ENCODE measurements at regions not wholly inside any gene's neighbourhood (a gene's known extent, or its start where the extent isn't known, plus 50 kb on each side); places are given as distances from the start of the nearest gene placed in this dataset.

DNA sequence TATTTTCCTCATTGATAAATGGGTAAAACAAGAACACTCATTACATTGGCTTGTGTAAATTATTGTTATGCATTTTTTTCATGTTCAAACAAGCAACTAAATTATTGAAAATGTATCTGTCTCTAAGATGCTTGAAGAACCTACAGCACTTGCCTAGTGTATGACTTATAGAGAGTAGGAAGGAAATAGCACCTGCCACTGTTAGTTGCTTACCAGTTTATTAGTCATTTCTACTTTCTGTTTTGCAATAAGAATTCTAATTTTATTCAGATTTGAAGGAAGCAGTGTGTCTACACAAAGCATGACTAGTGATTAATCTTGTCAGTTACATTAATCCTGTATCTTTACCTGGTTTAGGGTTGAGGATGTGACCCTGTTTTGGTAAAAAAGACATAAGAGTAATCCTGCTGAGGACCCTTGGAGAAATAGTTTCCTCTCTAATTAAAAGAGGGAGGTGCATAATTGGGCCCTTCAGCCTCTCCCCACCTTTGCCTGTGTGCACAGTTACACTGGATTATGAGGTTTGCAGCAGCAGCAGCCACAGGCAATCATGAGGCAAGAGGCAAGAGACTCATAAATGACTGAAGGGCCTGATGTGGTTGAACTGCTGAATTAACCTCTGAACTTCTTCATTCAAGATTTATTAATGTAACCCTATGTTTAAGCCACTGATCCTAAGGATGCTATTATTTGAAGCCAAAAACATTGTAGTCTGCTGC lies 1202.1 kb downstream of the ADGRL3 start:
- Histone ChIP-seq H3K27ac (ENCODE audit: low read depth, low read length) (no peak overlapping the region), H3K4me2 (ENCODE audit: low read length) (no peak overlapping the region)

DNA sequence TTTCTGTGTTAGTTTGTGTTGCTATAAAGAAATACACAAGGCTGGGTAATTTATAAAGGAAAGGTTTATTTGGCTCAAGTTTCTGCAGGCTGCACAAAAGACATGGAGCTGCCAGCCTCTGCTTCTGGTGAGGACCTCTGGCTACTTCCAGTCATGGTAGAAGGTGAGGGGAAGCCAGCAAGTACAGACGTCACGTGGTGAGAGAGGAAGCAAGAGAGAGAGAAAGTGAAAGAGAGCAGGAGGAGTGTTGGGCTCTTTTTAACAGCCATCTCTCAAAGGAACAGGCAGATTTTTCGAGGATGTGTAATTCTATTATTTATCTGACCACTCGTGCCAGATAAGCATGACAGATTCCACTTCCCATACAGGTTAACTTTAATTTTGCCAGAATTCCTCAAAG lies 1199.1 kb downstream of the ADGRL3 start:
- Histone ChIP-seq H3K36me3 (ENCODE audit: control insufficient read depth, low read length) (no peaks in the 10 kb centered on the region), H3K27me3 (ENCODE audit: control insufficient read depth, low read length) (no peaks in the 10 kb centered on the region), H3F3A (ENCODE audit: control insufficient read depth, insufficient read depth) (no peaks in the 10 kb centered on the region), H4K20me1 (ENCODE audit: control insufficient read depth, insufficient read depth, low read depth, low read length) (no peaks in the 10 kb centered on the region), H3K4me2 (ENCODE audit: low read length) (no peak overlapping the region), H3K9me2 (replicated peaks; ENCODE audit: control insufficient read depth, low read length) (no peaks in the 10 kb centered on the region), H3K4me3 (ENCODE audit: low read length) (no peak overlapping the region), H3K79me2 (ENCODE audit: control insufficient read depth, low read length) (no peaks in the 10 kb centered on the region), H3K9me3 (ENCODE audit: control insufficient read depth, insufficient read depth, low read length) (no peaks in the 10 kb centered on the region), H3K4me1 (ENCODE audit: control insufficient read depth, low read length) (no peaks in the 10 kb centered on the region), H3K27ac (ENCODE audit: low read depth, low read length) (no peak overlapping the region)
- TF ChIP-seq EZH2phosphoT487 (IDR thresholded peaks at IDR 0.05; ENCODE audit: borderline replicate concordance, low read length): no peak
- TF ChIP-seq, protein P1, sequence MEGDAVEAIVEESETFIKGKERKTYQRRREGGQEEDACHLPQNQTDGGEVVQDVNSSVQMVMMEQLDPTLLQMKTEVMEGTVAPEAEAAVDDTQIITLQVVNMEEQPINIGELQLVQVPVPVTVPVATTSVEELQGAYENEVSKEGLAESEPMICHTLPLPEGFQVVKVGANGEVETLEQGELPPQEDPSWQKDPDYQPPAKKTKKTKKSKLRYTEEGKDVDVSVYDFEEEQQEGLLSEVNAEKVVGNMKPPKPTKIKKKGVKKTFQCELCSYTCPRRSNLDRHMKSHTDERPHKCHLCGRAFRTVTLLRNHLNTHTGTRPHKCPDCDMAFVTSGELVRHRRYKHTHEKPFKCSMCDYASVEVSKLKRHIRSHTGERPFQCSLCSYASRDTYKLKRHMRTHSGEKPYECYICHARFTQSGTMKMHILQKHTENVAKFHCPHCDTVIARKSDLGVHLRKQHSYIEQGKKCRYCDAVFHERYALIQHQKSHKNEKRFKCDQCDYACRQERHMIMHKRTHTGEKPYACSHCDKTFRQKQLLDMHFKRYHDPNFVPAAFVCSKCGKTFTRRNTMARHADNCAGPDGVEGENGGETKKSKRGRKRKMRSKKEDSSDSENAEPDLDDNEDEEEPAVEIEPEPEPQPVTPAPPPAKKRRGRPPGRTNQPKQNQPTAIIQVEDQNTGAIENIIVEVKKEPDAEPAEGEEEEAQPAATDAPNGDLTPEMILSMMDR (IDR thresholded peaks at IDR 0.05; ENCODE audit: low read depth, low read length, poor library complexity, severe bottlenecking): no peak

More for the DNA sequence above, 1202.1 kb downstream of the ADGRL3 start:
- H3K4me3 ChIP-seq (ENCODE audit: low read length): no peak overlapping the region
- no peaks in the 10 kb centered on the region for H3K36me3 ChIP-seq (ENCODE audit: control insufficient read depth, low read length)
- H3K27me3 ChIP-seq (ENCODE audit: control insufficient read depth, low read length): no peaks in the 10 kb centered on the region
- TF ChIP-seq EZH2phosphoT487 (IDR thresholded peaks at IDR 0.05; ENCODE audit: borderline replicate concordance, low read length): no peak
- TF ChIP-seq, protein P1 (IDR thresholded peaks at IDR 0.05; ENCODE audit: low read depth, low read length, poor library complexity, severe bottlenecking): no peak
- H3K4me1 ChIP-seq (ENCODE audit: control insufficient read depth, low read length): no peaks in the 10 kb centered on the region
- H3K9me3 ChIP-seq (ENCODE audit: control insufficient read depth, insufficient read depth, low read length): no peaks in the 10 kb centered on the region
- no peaks in the 10 kb centered on the region for H3K79me2 ChIP-seq (ENCODE audit: control insufficient read depth, low read length)
- H3K9me2 ChIP-seq (replicated peaks; ENCODE audit: control insufficient read depth, low read length): no peaks in the 10 kb centered on the region
- no peaks in the 10 kb centered on the region for H3F3A ChIP-seq (ENCODE audit: control insufficient read depth, insufficient read depth)
- no peaks in the 10 kb centered on the region for H4K20me1 ChIP-seq (ENCODE audit: control insufficient read depth, insufficient read depth, low read depth, low read length)

GRCh38 chr4:62398318-62398717 lies 1198.2 kb downstream of the ADGRL3 start:
- Histone ChIP-seq H3K27me3 (ENCODE audit: control insufficient read depth, low read length) (no peaks in the 10 kb centered on the region), H3K9me2 (replicated peaks; ENCODE audit: control insufficient read depth, low read length) (no peaks in the 10 kb centered on the region), H3F3A (ENCODE audit: control insufficient read depth, insufficient read depth) (no peaks in the 10 kb centered on the region), H3K27ac (ENCODE audit: low read depth, low read length) (no peak overlapping the region), H3K4me3 (ENCODE audit: low read length) (no peak overlapping the region), H3K4me2 (ENCODE audit: low read length) (no peak overlapping the region), H3K4me1 (ENCODE audit: control insufficient read depth, low read length) (no peaks in the 10 kb centered on the region), H3K9me3 (ENCODE audit: control insufficient read depth, insufficient read depth, low read length) (no peaks in the 10 kb centered on the region), H3K36me3 (ENCODE audit: control insufficient read depth, low read length) (no peaks in the 10 kb centered on the region), H4K20me1 (ENCODE audit: control insufficient read depth, insufficient read depth, low read depth, low read length) (no peaks in the 10 kb centered on the region), H3K79me2 (ENCODE audit: control insufficient read depth, low read length) (no peaks in the 10 kb centered on the region)
- TF ChIP-seq EZH2phosphoT487 (IDR thresholded peaks at IDR 0.05; ENCODE audit: borderline replicate concordance, low read length): no peak
- TF ChIP-seq, protein P1 (IDR thresholded peaks at IDR 0.05; ENCODE audit: low read depth, low read length, poor library complexity, severe bottlenecking): no peak

Measured in DOHH2 (cell line).